ENCODE measurements at regions not wholly inside any gene's neighbourhood (a gene's known extent, or its start where the extent isn't known, plus 50 kb on each side); places are given as distances from the start of the nearest gene placed in this dataset.

- TF ChIP-seq CTCF (IDR thresholded peaks at IDR 0.05) (no peak), EP300 (IDR thresholded peaks at IDR 0.05) (no peak), POLR2AphosphoS5 (IDR thresholded peaks at IDR 0.05) (no peak), POLR2A (IDR thresholded peaks at IDR 0.05; ENCODE audit: low read depth) (no peak)
Observed at GRCh38 chr2:37481244-37481643, 136.8 kb downstream of the QPCT start.

Data from esophagus muscularis mucosa (tissue), 4 donors.